ENCODE measurements at regions not wholly inside any gene's neighbourhood (a gene's known extent, or its start where the extent isn't known, plus 50 kb on each side); places are given as distances from the start of the nearest gene placed in this dataset.

DNA sequence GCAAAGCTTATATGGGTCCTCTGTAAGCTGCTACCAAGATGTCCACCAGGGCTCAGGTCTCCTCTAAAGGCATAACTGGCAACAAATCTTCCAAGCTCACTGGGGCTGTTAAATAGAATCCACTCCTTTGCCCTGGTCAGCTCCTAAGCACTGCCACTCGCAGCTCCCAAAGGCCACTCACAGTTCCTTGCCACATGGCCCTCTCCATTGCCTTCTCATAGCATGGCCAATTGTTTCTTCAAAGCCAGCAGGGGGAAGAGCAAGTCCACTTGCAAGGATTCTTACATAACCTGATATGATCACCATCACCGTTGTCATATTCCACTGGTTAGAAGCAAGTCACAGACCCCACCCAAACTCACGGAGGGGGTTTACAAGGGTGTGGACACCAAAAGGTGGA lies 199.5 kb downstream of the SUCLA2 start:
- H3K4me1 Mint-ChIP-seq (ENCODE audit: low read depth in 2 of 2) = no peaks in the 10 kb centered on the region
- H3K36me3 Mint-ChIP-seq = no peaks in the 10 kb centered on the region
- DNase-seq (ENCODE audit: low spot score) = no peak
- H3K27me3 Mint-ChIP-seq = peaks cover 3 to 5% of the 10 kb centered on the region in 2 donors
- no peak for ATAC-seq
- no peak overlapping the region for H3K27ac Mint-ChIP-seq
- H3K4me3 Mint-ChIP-seq = no peak overlapping the region
- H3K9me3 Mint-ChIP-seq = no peaks in the 10 kb centered on the region

GRCh38 chr13:47800593-47800992 lies 200.5 kb downstream of the SUCLA2 start:
- DNase-seq (ENCODE audit: low spot score) = no peak
- Mint-ChIP-seq H3K27me3 (peaks cover 3 to 5% of the 10 kb centered on the region in 2 donors), H3K4me1 (ENCODE audit: low read depth in 2 of 2) (no peaks in the 10 kb centered on the region), H3K27ac (no peak overlapping the region), H3K9me3 (no peaks in the 10 kb centered on the region), H3K36me3 (no peaks in the 10 kb centered on the region), H3K4me3 (no peak overlapping the region)
- no peak for ATAC-seq

GRCh38 chr13:47798906-47799305 lies 202.2 kb downstream of the SUCLA2 start:
- ATAC-seq (no peak), DNase-seq (ENCODE audit: low spot score) (no peak)
- Mint-ChIP-seq H3K36me3 (no peaks in the 10 kb centered on the region), H3K4me3 (no peak overlapping the region), H3K27me3 (peaks cover 3 to 5% of the 10 kb centered on the region in 2 donors), H3K27ac (no peak overlapping the region), H3K4me1 (ENCODE audit: low read depth in 2 of 2) (no peaks in the 10 kb centered on the region), H3K9me3 (no peaks in the 10 kb centered on the region)

DNA sequence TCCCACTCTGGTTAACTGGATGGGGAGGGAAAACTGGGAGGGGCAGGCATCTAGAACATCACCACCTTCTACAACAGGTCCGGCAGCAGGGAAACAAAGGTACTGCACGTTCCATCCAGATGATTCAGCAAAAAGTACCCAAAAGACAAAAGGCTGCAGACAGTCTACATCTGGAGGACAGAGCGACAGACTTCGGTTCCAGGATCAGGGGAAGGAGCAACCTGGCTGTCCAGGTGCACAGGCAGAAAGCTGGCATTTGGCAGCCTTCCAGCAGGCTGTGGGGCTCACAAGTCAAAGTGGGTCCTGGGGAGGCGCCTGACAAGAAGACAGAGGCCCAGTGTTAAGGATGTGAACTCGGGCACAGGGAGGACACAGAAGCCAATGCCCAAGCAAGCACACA lies 202.9 kb downstream of the SUCLA2 start:
- H3K27me3 Mint-ChIP-seq = peaks cover 3 to 5% of the 10 kb centered on the region in 2 donors
- no peak overlapping the region for H3K27ac Mint-ChIP-seq
- H3K4me3 Mint-ChIP-seq = no peak overlapping the region
- H3K4me1 Mint-ChIP-seq (ENCODE audit: low read depth in 2 of 2) = no peaks in the 10 kb centered on the region
- no peak for DNase-seq (ENCODE audit: low spot score)
- H3K9me3 Mint-ChIP-seq = no peaks in the 10 kb centered on the region
- ATAC-seq = no peak
- H3K36me3 Mint-ChIP-seq = no peaks in the 10 kb centered on the region

GRCh38 chr13:47796816-47797215 lies 204.3 kb downstream of the SUCLA2 start:
- Mint-ChIP-seq H3K27ac (no peak overlapping the region), H3K4me3 (no peak overlapping the region), H3K36me3 (peaks cover 5% of the 10 kb centered on the region), H3K27me3 (peaks cover 7 to 12% of the 10 kb centered on the region in 2 donors), H3K4me1 (ENCODE audit: low read depth in 2 of 2) (no peaks in the 10 kb centered on the region), H3K9me3 (peaks cover 3% of the 10 kb centered on the region)
- ATAC-seq (no peak), DNase-seq (ENCODE audit: low spot score) (no peak)

DNA sequence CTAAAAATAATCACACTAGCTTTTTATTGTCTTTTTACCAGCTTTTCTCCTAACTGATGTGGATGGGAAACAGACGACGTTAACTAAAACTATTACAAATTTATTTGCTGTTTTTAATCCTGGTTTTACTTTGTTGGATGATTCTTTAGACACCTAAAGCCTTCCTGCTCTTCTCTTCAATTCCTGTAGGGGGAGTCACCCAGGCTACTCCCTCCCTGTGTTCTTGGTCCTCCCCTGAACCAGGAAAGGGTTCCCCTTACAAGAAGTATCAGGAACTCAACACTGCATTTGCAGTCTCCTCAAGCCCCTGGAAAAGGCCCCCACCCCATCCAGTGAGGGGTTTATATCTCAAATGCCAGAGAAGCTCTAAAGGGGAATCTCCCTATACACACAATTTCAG lies 206.1 kb downstream of the SUCLA2 start:
- Mint-ChIP-seq H3K27me3 (peaks cover 4 to 12% of the 10 kb centered on the region in 2 donors), H3K4me1 (ENCODE audit: low read depth in 2 of 2) (no peaks in the 10 kb centered on the region), H3K4me3 (no peak overlapping the region), H3K27ac (no peak overlapping the region), H3K36me3 (peaks cover 12% of the 10 kb centered on the region), H3K9me3 (peaks cover 6% of the 10 kb centered on the region)
- DNase-seq (ENCODE audit: low spot score) (no peak), ATAC-seq (no peak)

DNA sequence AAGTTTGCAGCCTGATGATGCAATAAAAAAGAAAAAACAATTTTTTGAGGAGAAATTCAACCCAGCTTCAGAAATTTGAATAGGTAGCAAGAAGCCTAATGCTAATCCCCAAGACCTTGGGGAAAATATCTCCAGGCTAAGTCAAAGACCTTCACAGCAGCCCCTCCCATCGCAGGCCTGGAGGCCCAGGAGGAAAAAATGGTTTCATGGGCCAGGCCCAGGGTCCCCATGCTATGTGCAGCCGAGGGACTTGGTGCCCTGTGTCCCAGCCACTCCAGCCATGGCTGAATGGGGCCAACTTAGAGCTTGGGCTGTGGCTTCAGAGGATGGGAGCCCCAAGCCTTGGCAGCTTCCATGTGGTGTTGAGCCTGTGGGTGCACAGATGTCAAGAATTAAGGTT lies 210.3 kb downstream of the SUCLA2 start:
- ATAC-seq (no peak), DNase-seq (ENCODE audit: low spot score) (no peak)
- Mint-ChIP-seq H3K27ac (no peak overlapping the region), H3K9me3 (peaks cover 6% of the 10 kb centered on the region), H3K4me1 (ENCODE audit: low read depth in 2 of 2) (no peaks in the 10 kb centered on the region), H3K27me3 (peaks cover 4 to 8% of the 10 kb centered on the region in 2 donors), H3K4me3 (no peak overlapping the region), H3K36me3 (peaks cover 12% of the 10 kb centered on the region)

DNA sequence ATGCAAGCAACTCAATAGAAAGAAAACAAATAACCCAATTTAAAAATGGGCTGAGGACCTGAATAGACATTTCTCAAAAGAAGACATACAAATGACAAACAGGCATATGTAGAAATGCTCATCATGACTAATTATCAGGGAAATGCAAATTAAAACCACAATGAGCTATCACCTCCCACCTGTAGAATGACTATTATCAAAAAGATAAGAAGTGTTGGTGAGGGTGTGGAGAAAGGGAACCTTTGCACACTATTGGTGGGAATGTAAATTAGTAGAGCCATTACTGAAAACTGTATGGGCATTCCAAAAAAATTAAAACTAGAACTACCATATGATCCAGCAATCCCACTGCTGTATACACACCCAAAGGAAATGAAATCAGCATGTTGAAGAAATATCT lies 212.2 kb downstream of the SUCLA2 start:
- peaks cover 12% of the 10 kb centered on the region for H3K36me3 Mint-ChIP-seq
- peaks cover 6% of the 10 kb centered on the region for H3K9me3 Mint-ChIP-seq
- H3K4me3 Mint-ChIP-seq = no peak overlapping the region
- no peak for DNase-seq (ENCODE audit: low spot score)
- ATAC-seq = no peak
- no peaks in the 10 kb centered on the region for H3K4me1 Mint-ChIP-seq (ENCODE audit: low read depth in 2 of 2)
- H3K27ac Mint-ChIP-seq = no peak overlapping the region
- H3K27me3 Mint-ChIP-seq = peaks cover 4 to 8% of the 10 kb centered on the region in 2 donors

GRCh38 chr13:47774671-47774994 lies 226.4 kb downstream of the SUCLA2 start:
- Mint-ChIP-seq H3K4me1 (ENCODE audit: low read depth in 2 of 2) (no peaks in the 10 kb centered on the region), H3K9me3 (peaks cover 6% of the 10 kb centered on the region), H3K36me3 (peaks cover 13% of the 10 kb centered on the region), H3K27me3 (peaks cover 12 to 34% of the 10 kb centered on the region in 2 donors), H3K4me3 (no peak overlapping the region), H3K27ac (no peak overlapping the region)
- DNase-seq (ENCODE audit: low spot score) (no peak), ATAC-seq (no peak)

DNA sequence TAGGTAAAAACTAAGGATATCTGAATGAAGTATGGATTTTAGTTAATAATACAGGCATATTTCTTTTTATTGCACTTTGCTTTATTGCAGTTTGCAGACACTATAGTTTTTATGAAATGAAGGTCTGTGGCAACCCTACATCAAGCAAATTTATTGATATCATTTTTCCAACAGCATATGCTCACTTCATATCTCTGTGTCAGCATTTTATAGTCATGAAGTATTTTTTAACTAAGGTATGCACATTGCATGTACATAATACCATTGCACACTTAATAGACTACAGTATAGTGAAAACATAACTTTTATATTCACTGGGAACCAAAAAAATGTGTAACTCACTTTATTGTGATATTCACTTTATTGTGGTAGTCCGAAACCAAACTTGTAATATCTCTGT lies 236.3 kb downstream of the SUCLA2 start:
- H3K9me3 Mint-ChIP-seq = peaks cover 9% of the 10 kb centered on the region
- DNase-seq (ENCODE audit: low spot score) (no peak), ATAC-seq (no peak)
- H3K36me3 Mint-ChIP-seq = no peaks in the 10 kb centered on the region
- H3K27me3 Mint-ChIP-seq = peaks cover 10 to 23% of the 10 kb centered on the region in 2 donors
- H3K4me1 Mint-ChIP-seq (ENCODE audit: low read depth in 2 of 2) = no peaks in the 10 kb centered on the region
- H3K27ac Mint-ChIP-seq = no peak overlapping the region
- no peak overlapping the region for H3K4me3 Mint-ChIP-seq

DNA sequence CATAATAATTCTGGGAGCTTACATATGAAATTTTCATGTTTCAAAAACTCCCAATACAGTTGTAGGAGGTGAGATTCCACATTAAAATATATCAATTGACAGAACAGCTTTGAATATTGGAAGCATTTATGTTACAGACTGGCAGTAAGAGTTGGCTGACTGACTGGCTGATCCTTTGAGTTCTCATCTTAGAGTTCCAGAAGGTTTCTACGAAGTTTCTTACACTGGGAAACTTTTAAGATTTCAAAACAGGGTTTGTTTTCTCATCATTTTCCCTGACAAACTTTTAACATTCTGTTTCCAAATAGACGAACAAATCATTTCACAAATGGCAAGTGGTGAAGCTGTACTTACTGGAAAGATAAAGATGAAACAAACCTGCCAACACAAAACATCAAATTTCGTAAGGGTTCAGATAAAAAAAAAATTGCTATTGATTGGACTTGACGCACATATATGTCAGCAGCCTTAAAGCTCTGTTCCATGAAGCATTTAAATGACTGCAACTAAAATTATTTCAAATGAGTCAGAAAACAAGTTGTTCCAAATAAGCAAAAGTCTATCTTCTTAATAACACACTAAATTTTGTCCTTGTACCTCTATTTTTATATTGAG lies 243.5 kb downstream of the SUCLA2 start:
- no peak for ATAC-seq

GRCh38 chr13:47747901-47748300 lies 253.2 kb downstream of the SUCLA2 start:
- Mint-ChIP-seq H3K27ac (no peak overlapping the region), H3K4me1 (ENCODE audit: low read depth in 2 of 2) (no peaks in the 10 kb centered on the region), H3K4me3 (no peak overlapping the region), H3K9me3 (peaks cover 4% of the 10 kb centered on the region), H3K36me3 (no peaks in the 10 kb centered on the region), H3K27me3 (peaks cover 7 to 12% of the 10 kb centered on the region in 2 donors)
- DNase-seq (ENCODE audit: low spot score) (no peak), ATAC-seq (no peak)

More for the DNA sequence above, 243.5 kb downstream of the SUCLA2 start:
- H3K36me3 Mint-ChIP-seq = no peaks in the 10 kb centered on the region
- H3K27me3 Mint-ChIP-seq = no peaks in the 10 kb centered on the region
- peaks cover 2% of the 10 kb centered on the region for H3K9me3 Mint-ChIP-seq
- DNase-seq (ENCODE audit: low spot score) = no peak
- no peak overlapping the region for H3K27ac Mint-ChIP-seq
- no peaks in the 10 kb centered on the region for H3K4me1 Mint-ChIP-seq (ENCODE audit: low read depth in 2 of 2)
- no peak overlapping the region for H3K4me3 Mint-ChIP-seq

DNA sequence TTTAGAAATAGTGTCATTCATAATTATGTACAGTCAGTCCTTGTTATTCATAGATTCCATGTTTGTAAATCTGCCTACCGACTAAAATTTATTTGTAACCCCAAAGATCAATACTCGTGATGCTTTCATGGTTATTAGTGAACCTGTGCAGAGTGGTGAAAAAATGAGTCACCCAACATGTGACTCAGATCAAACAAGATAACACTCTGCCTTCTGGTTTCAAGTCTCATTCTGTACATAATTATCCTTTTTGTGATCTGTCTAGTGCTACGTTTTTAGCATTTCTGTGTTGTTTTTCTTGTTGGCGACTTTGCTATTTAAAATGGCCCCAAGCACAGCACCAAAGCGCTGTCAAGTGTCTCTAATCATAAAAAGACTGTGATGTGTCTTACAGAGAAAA lies 274.7 kb downstream of the SUCLA2 start:
- no peaks in the 10 kb centered on the region for H3K36me3 Mint-ChIP-seq
- H3K9me3 Mint-ChIP-seq = peaks cover 4% of the 10 kb centered on the region
- ATAC-seq = no peak
- H3K27ac Mint-ChIP-seq = no peak overlapping the region
- H3K27me3 Mint-ChIP-seq = no peaks in the 10 kb centered on the region
- no peak overlapping the region for H3K4me3 Mint-ChIP-seq
- no peaks in the 10 kb centered on the region for H3K4me1 Mint-ChIP-seq (ENCODE audit: low read depth in 2 of 2)
- DNase-seq (ENCODE audit: low spot score) = no peak

DNA sequence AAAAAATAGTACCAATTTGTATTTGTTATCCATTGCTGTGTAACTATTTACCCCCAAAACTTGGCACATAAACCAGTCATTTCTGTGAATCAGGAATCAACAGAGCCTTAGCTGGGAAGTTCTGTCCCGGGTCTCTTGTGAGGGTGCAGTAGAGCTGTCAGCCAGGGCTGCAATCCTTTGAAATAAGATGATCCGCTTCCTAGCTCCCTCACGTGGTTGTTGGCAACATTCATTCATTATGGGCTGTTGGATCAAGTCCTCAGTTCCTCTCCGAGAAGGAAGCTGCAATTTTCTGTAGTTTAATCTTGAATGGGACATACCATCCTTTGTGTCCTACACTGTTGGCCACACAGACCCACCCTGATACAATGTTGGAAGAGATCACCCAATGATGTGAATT lies 277.2 kb downstream of the SUCLA2 start:
- no peak for ATAC-seq
- H3K27me3 Mint-ChIP-seq = no peaks in the 10 kb centered on the region
- H3K27ac Mint-ChIP-seq = no peak overlapping the region
- no peak overlapping the region for H3K4me3 Mint-ChIP-seq
- H3K9me3 Mint-ChIP-seq = peaks cover 6% of the 10 kb centered on the region
- no peaks in the 10 kb centered on the region for H3K36me3 Mint-ChIP-seq
- no peaks in the 10 kb centered on the region for H3K4me1 Mint-ChIP-seq (ENCODE audit: low read depth in 2 of 2)
- no peak for DNase-seq (ENCODE audit: low spot score)

- no peak for ATAC-seq
- no peak overlapping the region for H3K27ac Mint-ChIP-seq
- no peaks in the 10 kb centered on the region for H3K27me3 Mint-ChIP-seq
Observed at GRCh38 chr13:47719164-47719563, 281.9 kb downstream of the SUCLA2 start.

More at GRCh38 chr13:47719164-47719563, 281.9 kb downstream of the SUCLA2 start:
- Mint-ChIP-seq H3K9me3 (peaks cover 3% of the 10 kb centered on the region), H3K36me3 (no peaks in the 10 kb centered on the region), H3K4me3 (no peak overlapping the region), H3K4me1 (ENCODE audit: low read depth in 2 of 2) (no peaks in the 10 kb centered on the region)
- no peak for DNase-seq (ENCODE audit: low spot score)

Measured in natural killer cell treated with Interleukin-12 subunit alpha and Interleukin-12 subunit beta and Interleukin-15 and Interleukin-18, amount 100 ng/mL, for 72 hours (primary cell).